Neuronal stem cell (in vitro differentiated cells): ENCODE measurements at regions not wholly inside any gene's neighbourhood (a gene's known extent, or its start where the extent isn't known, plus 50 kb on each side); places are given as distances from the start of the nearest gene placed in this dataset.

Experiments
- DNase-seq: peaks from one replicate; pipeline ENCODE4 v3.0.0-alpha.2; 2013; ENCODE audit warnings: low spot score
- H2AFZ ChIP-seq: one replicate; pipeline ENCODE4 v1.6.1; 2013; ENCODE audit warnings: mild to moderate bottlenecking, low read length, inconsistent platforms
- H2AK5ac ChIP-seq: 2 replicates; pipeline ENCODE4 v1.6.1; 2013; ENCODE audit warnings: low read depth, mild to moderate bottlenecking, inconsistent platforms, low read length, moderate library complexity, mixed read lengths
- H2BK120ac ChIP-seq: 2 replicates; pipeline ENCODE4 v1.6.1; 2013; ENCODE audit warnings: low read depth, mild to moderate bottlenecking, inconsistent platforms, low read length, moderate library complexity, mixed read lengths
- H2BK12ac ChIP-seq: one replicate; pipeline ENCODE4 v1.6.1; 2013; ENCODE audit warnings: low read length, inconsistent platforms
- H2BK15ac ChIP-seq: 2 replicates; pipeline ENCODE4 v1.6.1; 2013; ENCODE audit warnings: mild to moderate bottlenecking, low read length, inconsistent platforms, mixed read lengths
- H2BK5ac ChIP-seq: one replicate; pipeline ENCODE4 v1.6.1; 2013; ENCODE audit warnings: inconsistent platforms, mild to moderate bottlenecking, low read length, moderate library complexity
- H3K14ac ChIP-seq: one replicate; pipeline ENCODE4 v1.6.1; 2013; ENCODE audit warnings: low read length, inconsistent platforms
- H3K18ac ChIP-seq: 2 replicates; pipeline ENCODE4 v1.6.1; 2013; ENCODE audit warnings: low read length, inconsistent platforms
- H3K23ac ChIP-seq: 2 replicates; pipeline ENCODE4 v1.6.1; 2013; ENCODE audit warnings: low read depth, mild to moderate bottlenecking, mixed read lengths, low read length, inconsistent platforms; ENCODE audit not compliant: poor library complexity
- H3K27ac ChIP-seq: replicated peaks from 3 replicates; pipeline ENCODE4 v1.5.1; 2013; ENCODE audit warnings: low read length, inconsistent platforms
- H3K27me3 ChIP-seq, 3 experiments: 2 replicates each; pipeline ENCODE4 v1.6.1; 2013; ENCODE audit warnings: low read length in 3 of 3, mild to moderate bottlenecking in 2 of 3, inconsistent platforms in 1 of 3, low read depth in 1 of 3, mixed read lengths in 1 of 3, moderate library complexity in 1 of 3; ENCODE audit not compliant: control insufficient read depth in 3 of 3, insufficient read depth in 3 of 3
- H3K36me3 ChIP-seq, 2 donors: replicated peaks in 1 of 2; 2 replicates each; pipeline ENCODE4 v1.6.1; 2013; ENCODE audit warnings: low read length in 2 of 2; ENCODE audit not compliant: control insufficient read depth in 2 of 2, insufficient read depth in 2 of 2
- H3K4ac ChIP-seq: 2 replicates; pipeline ENCODE4 v1.6.1; 2013; ENCODE audit warnings: inconsistent platforms, mild to moderate bottlenecking, low read length, moderate library complexity
- H3K4me1 ChIP-seq, 2 donors: 1 replicate in 1 of 2; 2 replicates in 1 of 2; pipeline ENCODE4 v1.6.1; 2013; ENCODE audit warnings: low read length in 2 of 2, low read depth in 1 of 2; ENCODE audit not compliant: control insufficient read depth in 2 of 2, insufficient read depth in 1 of 2
- H3K4me2 ChIP-seq: one replicate; pipeline ENCODE4 v1.6.1; 2013; ENCODE audit warnings: mild to moderate bottlenecking, low read length, inconsistent platforms; ENCODE audit not compliant: insufficient read depth, poor library complexity, severe bottlenecking
- H3K4me3 ChIP-seq, 2 donors: 2 replicates each; pipeline ENCODE4 v1.5.1; 2013; ENCODE audit warnings: low read length in 2 of 2, mild to moderate bottlenecking in 2 of 2, inconsistent platforms in 1 of 2, moderate library complexity in 1 of 2
- H3K79me1 ChIP-seq: one replicate; pipeline ENCODE4 v1.6.1; 2013; ENCODE audit warnings: low read depth, mild to moderate bottlenecking, inconsistent platforms, low read length, moderate library complexity
- H3K9ac ChIP-seq: one replicate; pipeline ENCODE4 v1.6.1; 2013; ENCODE audit warnings: mild to moderate bottlenecking, low read depth, low read length, inconsistent platforms; ENCODE audit not compliant: poor library complexity
- H3K9me3 ChIP-seq, 2 donors: replicated peaks in 1 of 2; 2 replicates each; pipeline versions ENCODE3 to v1.6.1; 2013; ENCODE audit warnings: low read length in 2 of 2, mild to moderate bottlenecking in 2 of 2, inconsistent platforms in 1 of 2, low read depth in 1 of 2, mixed read lengths in 1 of 2, moderate library complexity in 1 of 2; ENCODE audit not compliant: control insufficient read depth in 2 of 2, insufficient read depth in 1 of 2
- H4K8ac ChIP-seq: one replicate; pipeline ENCODE4 v1.6.1; 2013; ENCODE audit warnings: low read depth, mild to moderate bottlenecking, inconsistent platforms, low read length, moderate library complexity
- H4K91ac ChIP-seq: one replicate; pipeline ENCODE4 v1.6.1; 2013; ENCODE audit warnings: low read length, low read depth, mild to moderate bottlenecking, inconsistent platforms; ENCODE audit not compliant: poor library complexity
- WGBS, 2 donors: extraction: QIAGEN DNeasy Blood & Tissue Kit; methylation state at CpG; one replicate each; pipeline ENCODE4 v1.1.7; 2013; ENCODE audit warnings: missing lambda C conversion rate in 2 of 2, mixed read lengths in 1 of 2; ENCODE audit not compliant: insufficient read length in 2 of 2, insufficient replicate concordance in 1 of 2; ENCODE audit errors: extremely low coverage in 2 of 2; 5-methylcytosine and 5-hydroxymethylcytosine counted together

DNA sequence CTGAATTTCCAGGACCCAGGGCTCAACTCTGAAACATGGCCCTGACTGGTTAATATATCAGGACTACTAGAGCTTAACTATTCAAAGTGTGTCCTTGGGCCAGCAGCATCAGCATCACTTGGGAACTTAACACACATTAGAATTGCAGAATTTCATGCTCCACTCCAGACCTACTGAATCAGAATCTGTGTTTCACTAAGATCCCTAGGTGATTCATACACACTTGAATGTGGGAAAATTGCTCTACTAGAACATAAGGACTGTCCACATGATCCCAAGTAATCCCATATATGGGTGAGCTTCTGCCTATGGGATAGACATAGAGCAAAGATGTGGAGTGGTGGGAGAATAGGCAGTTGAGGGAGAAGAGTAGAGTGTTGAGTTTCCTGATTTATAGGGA, 192.5 kb upstream of the CLNK start:
- Histone ChIP-seq H3K27me3 (no peaks in the 10 kb centered on the region), H3K23ac (no peak overlapping the region), H3K4ac (no peak overlapping the region), H3K27ac (no peak overlapping the region), H4K91ac (no peak overlapping the region), H2AK5ac (no peak overlapping the region), H3K4me2 (no peak overlapping the region), H4K8ac (no peak overlapping the region), H3K36me3 (no peaks in the 10 kb centered on the region), H2BK5ac (no peak overlapping the region), H3K14ac (no peak overlapping the region), H3K79me1 (no peaks in the 10 kb centered on the region), H3K4me3 (no peak overlapping the region), H2BK15ac (no peak overlapping the region), H2BK120ac (no peak overlapping the region), H3K18ac (no peak overlapping the region), H3K9me3 (no peaks in the 10 kb centered on the region), H3K9ac (no peak overlapping the region), H2BK12ac (no peak overlapping the region), H3K4me1 (no peaks in the 10 kb centered on the region), H2AFZ (no peak overlapping the region)
- no peak for DNase-seq

DNA sequence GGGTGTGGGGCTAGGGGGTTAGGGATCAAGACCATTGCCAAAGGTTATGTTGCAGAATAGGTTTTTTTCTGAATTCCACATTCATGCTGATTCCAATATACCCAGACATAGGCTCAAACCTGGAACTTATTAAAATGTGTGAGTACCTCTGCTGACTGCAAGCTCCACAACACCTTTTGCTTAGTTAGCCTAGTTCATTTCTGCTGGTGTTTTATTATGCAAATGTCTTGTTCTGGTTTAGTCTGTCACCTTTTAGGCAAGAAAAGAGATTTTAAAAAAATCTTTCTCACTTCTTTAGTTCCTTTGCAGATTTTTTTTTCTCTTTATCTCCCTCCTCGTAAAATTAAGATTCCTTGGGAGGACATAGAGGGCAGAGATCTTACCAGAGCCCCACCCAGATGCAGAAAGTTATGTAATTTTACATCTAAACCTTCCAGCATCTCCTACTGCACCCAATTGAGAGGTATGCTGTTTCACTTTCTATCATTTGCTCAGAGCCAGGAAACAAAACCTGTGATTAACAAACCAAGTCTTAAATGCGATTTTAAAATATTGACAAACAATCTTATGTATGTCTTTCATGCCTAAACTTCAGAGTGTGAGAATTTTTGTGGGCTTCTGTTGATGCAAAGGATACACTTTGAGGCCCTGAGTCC, 190.7 kb upstream of the CLNK start:
- Histone ChIP-seq H2AK5ac (no peak overlapping the region), H3K4ac (no peak overlapping the region), H3K27ac (no peak overlapping the region), H3K27me3 (no peaks in the 10 kb centered on the region), H4K8ac (no peak overlapping the region), H2BK12ac (no peak overlapping the region), H2BK15ac (no peak overlapping the region), H3K79me1 (no peaks in the 10 kb centered on the region), H3K18ac (no peak overlapping the region), H4K91ac (no peak overlapping the region), H3K9me3 (no peaks in the 10 kb centered on the region), H3K4me3 (no peak overlapping the region), H3K9ac (no peak overlapping the region), H3K23ac (no peak overlapping the region), H3K4me1 (no peaks in the 10 kb centered on the region), H3K14ac (no peak overlapping the region), H2BK5ac (no peak overlapping the region), H3K36me3 (no peaks in the 10 kb centered on the region), H2BK120ac (no peak overlapping the region), H3K4me2 (no peak overlapping the region), H2AFZ (no peak overlapping the region)
- no CpG with 5 or more reads among the region's 2 CpGs for WGBS, 2 donors
- no peak for DNase-seq

- Histone ChIP-seq H3K4ac (no peak overlapping the region), H2AK5ac (no peak overlapping the region), H4K91ac (no peak overlapping the region), H2BK12ac (no peak overlapping the region), H3K4me1 (no peaks in the 10 kb centered on the region), H3K23ac (no peak overlapping the region), H3K14ac (no peak overlapping the region), H3K18ac (no peak overlapping the region), H3K4me2 (no peak overlapping the region), H3K79me1 (no peaks in the 10 kb centered on the region), H2BK120ac (no peak overlapping the region), H3K27me3 (no peaks in the 10 kb centered on the region), H4K8ac (no peak overlapping the region), H3K36me3 (no peaks in the 10 kb centered on the region), H3K9ac (no peak overlapping the region), H3K27ac (no peak overlapping the region), H2BK15ac (no peak overlapping the region), H2AFZ (no peak overlapping the region), H3K4me3 (no peak overlapping the region), H2BK5ac (no peak overlapping the region), H3K9me3 (no peaks in the 10 kb centered on the region)
- no CpG with 5 or more reads among the region's 1 CpG for WGBS, 2 donors
- no peak for DNase-seq
These were observed 189.2 kb upstream of the CLNK start for GRCh38 chr4:10873809-10874208.

- H2BK12ac ChIP-seq, result no peak overlapping the region
- H2BK5ac ChIP-seq, result no peak overlapping the region
- no peak overlapping the region for H2AK5ac ChIP-seq
- H3K27me3 ChIP-seq, result no peaks in the 10 kb centered on the region
- no peak overlapping the region for H3K18ac ChIP-seq
- H3K4me2 ChIP-seq, result no peak overlapping the region
- no peak overlapping the region for H3K23ac ChIP-seq
- no peak overlapping the region for H3K4me3 ChIP-seq
- H3K9me3 ChIP-seq, result no peaks in the 10 kb centered on the region
- no peak overlapping the region for H3K27ac ChIP-seq
- no peak overlapping the region for H4K8ac ChIP-seq
- no peak overlapping the region for H2AFZ ChIP-seq
- H3K4ac ChIP-seq, result no peak overlapping the region
- H2BK120ac ChIP-seq, result no peak overlapping the region
- no peak overlapping the region for H3K14ac ChIP-seq
- no CpG with 5 or more reads among the region's 4 CpGs for WGBS, 2 donors
- H3K4me1 ChIP-seq, result no peaks in the 10 kb centered on the region
- no peaks in the 10 kb centered on the region for H3K36me3 ChIP-seq
- no peak overlapping the region for H2BK15ac ChIP-seq
- no peak overlapping the region for H4K91ac ChIP-seq
- no peak overlapping the region for H3K9ac ChIP-seq
- DNase-seq, result no peak
- no peaks in the 10 kb centered on the region for H3K79me1 ChIP-seq
These were observed 188.4 kb upstream of the CLNK start for GRCh38 chr4:10872833-10873517.
